MM.1S (cell line): ENCODE measurements at regions not wholly inside any gene's neighbourhood (a gene's known extent, or its start where the extent isn't known, plus 50 kb on each side); places are given as distances from the start of the nearest gene placed in this dataset.

Experiments used
- DNase-seq: peaks from one replicate; pipeline ENCODE4 v3.0.0-alpha.2; 2015
- H2AFZ ChIP-seq: fragments of 300-600 bp; sonication (generic); 2 replicates; pipeline ENCODE4 v1.6.0; 2016; ENCODE audit warnings: antibody characterized with exemption, low read length
- H3F3A ChIP-seq: fragments of 300-600 bp; sonication (generic); 2 replicates; pipeline ENCODE4 v1.6.1; 2016; ENCODE audit warnings: mild to moderate bottlenecking, antibody characterized with exemption, low read length, moderate library complexity, mixed read lengths; ENCODE audit not compliant: insufficient read depth
- H3K27ac ChIP-seq: fragments of 300-600 bp; sonication (generic); 2 replicates; pipeline ENCODE4 v1.5.1; 2016; ENCODE audit warnings: mild to moderate bottlenecking, low read length
- H3K27me3 ChIP-seq: fragments of 300-600 bp; sonication (generic); replicated peaks from 2 replicates; pipeline ENCODE4 v1.6.0; 2016; ENCODE audit warnings: low read length; ENCODE audit not compliant: insufficient read depth
- H3K36me3 ChIP-seq: fragments of 300-600 bp; sonication (generic); replicated peaks from 2 replicates; pipeline ENCODE4 v1.6.1; 2016; ENCODE audit warnings: mild to moderate bottlenecking, low read length, mixed read lengths; ENCODE audit not compliant: insufficient read depth
- H3K4me1 ChIP-seq: fragments of 300-600 bp; sonication (generic); 2 replicates; pipeline ENCODE4 v1.6.1; 2016; ENCODE audit warnings: low read length, mixed read lengths
- H3K4me2 ChIP-seq: fragments of 300-600 bp; sonication (generic); 2 replicates; pipeline ENCODE4 v1.6.0; 2016; ENCODE audit warnings: low read depth, low read length
- H3K4me3 ChIP-seq: fragments of 300-600 bp; sonication (generic); 2 replicates; pipeline ENCODE4 v1.5.1; 2016; ENCODE audit warnings: low read length, mixed read lengths
- H3K79me2 ChIP-seq: fragments of 300-600 bp; sonication (generic); 2 replicates; pipeline ENCODE4 v1.6.1; 2016; ENCODE audit warnings: mixed run types, low read length, mixed read lengths
- H3K9ac ChIP-seq: fragments of 300-600 bp; sonication (generic); 2 replicates; pipeline ENCODE4 v1.6.1; 2016; ENCODE audit warnings: low read length, mixed read lengths
- H3K9me2 ChIP-seq: fragments of 300-600 bp; sonication (generic); replicated peaks from 2 replicates; pipeline ENCODE4 v1.6.1; 2016; ENCODE audit warnings: mild to moderate bottlenecking, low read length, mixed read lengths; ENCODE audit not compliant: insufficient read depth
- H3K9me3 ChIP-seq: fragments of 300-600 bp; sonication (generic); replicated peaks from 2 replicates; pipeline ENCODE4 v1.6.1; 2016; ENCODE audit warnings: mild to moderate bottlenecking, low read length, mixed read lengths; ENCODE audit not compliant: insufficient read depth
- H4K20me1 ChIP-seq: fragments of 300-600 bp; sonication (generic); 2 replicates; pipeline ENCODE4 v1.6.1; 2016; ENCODE audit warnings: mild to moderate bottlenecking, low read length, moderate library complexity, mixed read lengths; ENCODE audit not compliant: insufficient read depth
- CTCF ChIP-seq: fragments of 300-600 bp; sonication (generic); IDR thresholded peaks from 2 replicates; pipeline ENCODE4 v1.5.1; 2016; ENCODE audit warnings: antibody characterized with exemption, low read length, mixed read lengths
- EZH2 ChIP-seq: fragments of 300-600 bp; sonication (generic); optimal IDR thresholded peaks from 2 replicates; pipeline ENCODE3; 2017; ENCODE audit warnings: low read depth, mild to moderate bottlenecking, antibody characterized with exemption, low read length, mixed read lengths
- EZH2phosphoT487 ChIP-seq: fragments of 300-600 bp; sonication (generic); IDR thresholded peaks from 2 replicates; pipeline ENCODE4 v1.6.1; 2018; ENCODE audit warnings: antibody characterized with exemption, low read length

DNA sequence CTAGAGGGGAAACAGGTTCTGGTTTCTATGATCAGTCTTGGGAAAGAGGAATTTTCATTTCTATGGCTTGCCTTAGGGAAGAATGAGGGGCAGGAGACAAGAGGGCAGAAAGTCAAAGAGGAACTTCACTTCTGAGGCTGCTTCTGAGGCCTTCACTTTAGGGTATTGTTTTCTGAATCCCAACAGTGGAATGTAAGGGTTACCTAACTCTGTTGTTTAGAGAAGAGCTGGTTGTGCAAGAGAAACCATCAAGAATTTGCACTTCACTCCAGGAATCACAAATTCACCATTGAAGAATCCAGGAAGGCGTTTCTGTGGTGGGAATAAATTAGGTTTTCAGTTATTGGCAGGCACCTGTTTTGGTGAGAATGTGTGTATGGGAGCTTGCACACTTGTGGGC lies 126.7 kb upstream of the AMOT start:
- Histone ChIP-seq H3K9me3 (no peaks in the 10 kb centered on the region), H3K4me1 (no peaks in the 10 kb centered on the region), H3K9ac (no peak overlapping the region), H3F3A (no peaks in the 10 kb centered on the region), H3K27me3 (no peaks in the 10 kb centered on the region), H2AFZ (no peak overlapping the region), H3K36me3 (no peaks in the 10 kb centered on the region), H3K79me2 (no peaks in the 10 kb centered on the region), H3K9me2 (no peaks in the 10 kb centered on the region), H3K4me3 (no peak overlapping the region), H3K4me2 (no peak overlapping the region), H3K27ac (no peak overlapping the region), H4K20me1 (no peaks in the 10 kb centered on the region)
- no peak for DNase-seq
- no peak for TF ChIP-seq EZH2
- no peak for TF ChIP-seq EZH2phosphoT487
- TF ChIP-seq CTCF, result no peak

- Histone ChIP-seq H3K36me3 (no peaks in the 10 kb centered on the region), H3K4me3 (no peak overlapping the region), H2AFZ (no peak overlapping the region), H3K4me1 (no peaks in the 10 kb centered on the region), H3K9me3 (no peaks in the 10 kb centered on the region), H3K9ac (no peak overlapping the region), H3F3A (no peaks in the 10 kb centered on the region), H4K20me1 (no peaks in the 10 kb centered on the region), H3K27ac (no peak overlapping the region), H3K27me3 (no peaks in the 10 kb centered on the region), H3K79me2 (no peaks in the 10 kb centered on the region), H3K4me2 (no peak overlapping the region), H3K9me2 (no peaks in the 10 kb centered on the region)
- DNase-seq, result no peak
- TF ChIP-seq EZH2phosphoT487 (no peak), EZH2 (no peak), CTCF (no peak)
These were observed 121.3 kb upstream of the AMOT start for GRCh38 chrX:112961981-112962380.

- Histone ChIP-seq H3K79me2 (no peaks in the 10 kb centered on the region), H3F3A (no peaks in the 10 kb centered on the region), H4K20me1 (no peaks in the 10 kb centered on the region), H3K9me3 (no peaks in the 10 kb centered on the region), H3K36me3 (no peaks in the 10 kb centered on the region), H3K27ac (no peak overlapping the region), H2AFZ (no peak overlapping the region), H3K9ac (no peak overlapping the region), H3K4me2 (no peak overlapping the region), H3K27me3 (no peaks in the 10 kb centered on the region), H3K4me1 (no peaks in the 10 kb centered on the region), H3K4me3 (no peak overlapping the region), H3K9me2 (no peaks in the 10 kb centered on the region)
- DNase-seq, result no peak
- TF ChIP-seq EZH2phosphoT487, result no peak
- TF ChIP-seq EZH2, result no peak
- no peak for TF ChIP-seq CTCF
These were observed 107.5 kb upstream of the AMOT start for GRCh38 chrX:112947981-112948615.
